Parathyroid adenoma (tissue), 2 donors: ENCODE measurements at regions not wholly inside any gene's neighbourhood (a gene's known extent, or its start where the extent isn't known, plus 50 kb on each side); places are given as distances from the start of the nearest gene placed in this dataset.
A peak's percentile ranks its signal among the peaks of the same experiment; 100 is the strongest.
"Not testable (repeated sequence)": the region's sequence is repeated elsewhere in the genome, so short reads cannot be mapped to it uniquely, and the experiment has no call there.

ENCODE experiments used
- H2AFZ ChIP-seq: fragments of 300-600 bp; sonication (generic); one replicate; pipeline ENCODE4 v1.7.0; 2017; ENCODE audit warnings: antibody characterized with exemption, mild to moderate bottlenecking
- H3K27ac ChIP-seq: fragments of 300-600 bp; sonication (generic); one replicate; pipeline ENCODE4 v1.7.0; 2017
- H3K27me3 ChIP-seq: fragments of 300-600 bp; sonication (generic); one replicate; pipeline ENCODE4 v1.7.0; 2017; ENCODE audit warnings: low read length; ENCODE audit not compliant: control insufficient read depth, insufficient read depth
- H3K36me3 ChIP-seq: fragments of 300-600 bp; sonication (generic); one replicate; pipeline ENCODE4 v1.7.0; 2017; ENCODE audit warnings: low read length; ENCODE audit not compliant: control insufficient read depth, insufficient read depth
- H3K4me1 ChIP-seq: fragments of 300-600 bp; sonication (generic); one replicate; pipeline ENCODE4 v1.7.0; 2017; ENCODE audit warnings: control low read depth
- H3K4me2 ChIP-seq: fragments of 300-600 bp; sonication (generic); one replicate; pipeline ENCODE4 v1.7.0; 2017; ENCODE audit warnings: low read length
- H3K4me3 ChIP-seq: fragments of 300-600 bp; sonication (generic); one replicate; pipeline ENCODE4 v1.7.0; 2017; ENCODE audit warnings: low read depth, low read length
- H3K79me2 ChIP-seq: fragments of 300-600 bp; sonication (generic); one replicate; pipeline ENCODE4 v1.7.0; 2017; ENCODE audit warnings: control low read depth
- H3K9ac ChIP-seq: fragments of 300-600 bp; sonication (generic); one replicate; pipeline ENCODE4 v1.7.0; 2017; ENCODE audit warnings: mild to moderate bottlenecking
- H3K9me3 ChIP-seq: fragments of 300-600 bp; sonication (generic); one replicate; pipeline ENCODE4 v1.7.0; 2017; ENCODE audit warnings: low read length; ENCODE audit not compliant: control insufficient read depth
- TF ChIP-seq, protein P1 (sequence below): fragments of 300-600 bp; sonication (generic); IDR thresholded peaks from one replicate; pipeline ENCODE4 v1.7.0; 2017; ENCODE audit warnings: antibody characterized with exemption, mild to moderate bottlenecking
- donor health status: primary hyperparathyroidism.

DNA sequence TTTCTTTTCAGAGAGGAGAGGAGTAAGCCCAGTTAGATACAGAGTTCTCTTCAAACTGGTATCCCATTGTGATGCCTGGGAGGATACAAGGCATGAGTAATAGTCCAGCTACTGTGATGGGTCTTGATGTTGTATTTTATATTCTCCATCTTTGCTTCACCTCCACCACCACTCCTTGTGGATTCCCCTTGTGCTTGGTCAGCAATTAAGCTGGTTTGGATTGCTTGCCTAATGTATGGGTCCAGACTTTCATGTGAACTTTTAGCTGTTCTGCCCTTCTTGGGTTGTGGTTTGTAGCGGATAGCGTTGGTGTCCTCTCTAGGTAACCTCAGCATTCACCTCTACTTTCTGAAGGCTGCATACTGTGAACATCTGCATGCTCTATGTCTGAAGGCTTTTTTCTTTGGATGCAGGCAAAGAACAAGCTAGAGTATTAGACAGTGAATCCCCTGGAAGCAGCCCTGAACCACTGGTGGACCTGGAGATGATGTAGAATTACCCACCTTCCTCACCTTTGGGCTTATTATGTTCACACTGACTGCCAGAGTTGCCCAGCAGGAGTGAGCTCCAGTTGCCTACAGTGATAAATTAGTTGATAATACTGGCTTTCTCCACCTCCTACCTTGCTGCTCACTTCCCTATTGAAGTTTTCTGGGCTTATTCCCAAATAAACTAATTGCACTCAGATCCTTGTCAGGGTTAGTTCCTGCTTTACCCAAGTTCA lies 126.5 kb upstream of the MTPN start:
- Histone ChIP-seq H2AFZ (no peak overlapping the region), H3K9ac (no peak overlapping the region), H3K27ac (no peak overlapping the region), H3K4me1 (no peaks in the 10 kb centered on the region), H3K36me3 (no peaks in the 10 kb centered on the region), H3K9me3 (no peaks in the 10 kb centered on the region), H3K4me2 (no peak overlapping the region), H3K4me3 (no peak overlapping the region), H3K79me2 (no peaks in the 10 kb centered on the region), H3K27me3 (no peaks in the 10 kb centered on the region)
- TF ChIP-seq, protein P1, sequence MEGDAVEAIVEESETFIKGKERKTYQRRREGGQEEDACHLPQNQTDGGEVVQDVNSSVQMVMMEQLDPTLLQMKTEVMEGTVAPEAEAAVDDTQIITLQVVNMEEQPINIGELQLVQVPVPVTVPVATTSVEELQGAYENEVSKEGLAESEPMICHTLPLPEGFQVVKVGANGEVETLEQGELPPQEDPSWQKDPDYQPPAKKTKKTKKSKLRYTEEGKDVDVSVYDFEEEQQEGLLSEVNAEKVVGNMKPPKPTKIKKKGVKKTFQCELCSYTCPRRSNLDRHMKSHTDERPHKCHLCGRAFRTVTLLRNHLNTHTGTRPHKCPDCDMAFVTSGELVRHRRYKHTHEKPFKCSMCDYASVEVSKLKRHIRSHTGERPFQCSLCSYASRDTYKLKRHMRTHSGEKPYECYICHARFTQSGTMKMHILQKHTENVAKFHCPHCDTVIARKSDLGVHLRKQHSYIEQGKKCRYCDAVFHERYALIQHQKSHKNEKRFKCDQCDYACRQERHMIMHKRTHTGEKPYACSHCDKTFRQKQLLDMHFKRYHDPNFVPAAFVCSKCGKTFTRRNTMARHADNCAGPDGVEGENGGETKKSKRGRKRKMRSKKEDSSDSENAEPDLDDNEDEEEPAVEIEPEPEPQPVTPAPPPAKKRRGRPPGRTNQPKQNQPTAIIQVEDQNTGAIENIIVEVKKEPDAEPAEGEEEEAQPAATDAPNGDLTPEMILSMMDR, result no peak

DNA sequence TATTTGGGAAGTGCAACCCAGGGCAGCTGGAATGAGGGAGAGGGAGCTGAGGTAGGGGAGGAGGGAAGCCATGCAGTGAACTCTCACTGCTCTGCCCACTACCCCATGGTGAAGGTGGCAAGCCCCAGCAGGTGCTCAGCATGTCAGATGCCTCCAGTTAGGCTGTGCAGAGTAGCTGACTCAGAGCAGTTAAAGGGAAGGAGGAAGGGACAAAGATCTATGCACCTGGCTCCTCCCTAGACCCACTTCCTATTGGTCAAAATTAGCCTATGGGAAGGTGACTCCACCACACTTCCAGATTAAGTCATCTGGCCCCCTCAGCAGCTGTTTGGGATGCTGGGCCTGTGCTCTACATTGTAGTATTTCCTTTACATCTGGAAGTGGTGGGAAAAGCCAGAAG lies 125.7 kb upstream of the MTPN start:
- H3K4me3 ChIP-seq, result no peak overlapping the region
- TF ChIP-seq, protein P1, result no peak
- H3K79me2 ChIP-seq, result no peaks in the 10 kb centered on the region
- H3K4me2 ChIP-seq, result no peak overlapping the region
- H3K36me3 ChIP-seq, result no peaks in the 10 kb centered on the region
- H3K9ac ChIP-seq, result no peak overlapping the region
- H2AFZ ChIP-seq, result no peak overlapping the region
- H3K4me1 ChIP-seq, result no peaks in the 10 kb centered on the region
- no peaks in the 10 kb centered on the region for H3K27me3 ChIP-seq
- no peaks in the 10 kb centered on the region for H3K9me3 ChIP-seq
- H3K27ac ChIP-seq, result no peak overlapping the region

- H3K27ac ChIP-seq, H3K9me3 ChIP-seq, H3K27me3 ChIP-seq, H3K4me1 ChIP-seq, H3K4me2 ChIP-seq, H3K9ac ChIP-seq, H2AFZ ChIP-seq, H3K79me2 ChIP-seq, H3K36me3 ChIP-seq, H3K4me3 ChIP-seq: not testable (repeated sequence)
These were observed 115.6 kb upstream of the MTPN start for GRCh38 chr7:136092714-136093113.

DNA sequence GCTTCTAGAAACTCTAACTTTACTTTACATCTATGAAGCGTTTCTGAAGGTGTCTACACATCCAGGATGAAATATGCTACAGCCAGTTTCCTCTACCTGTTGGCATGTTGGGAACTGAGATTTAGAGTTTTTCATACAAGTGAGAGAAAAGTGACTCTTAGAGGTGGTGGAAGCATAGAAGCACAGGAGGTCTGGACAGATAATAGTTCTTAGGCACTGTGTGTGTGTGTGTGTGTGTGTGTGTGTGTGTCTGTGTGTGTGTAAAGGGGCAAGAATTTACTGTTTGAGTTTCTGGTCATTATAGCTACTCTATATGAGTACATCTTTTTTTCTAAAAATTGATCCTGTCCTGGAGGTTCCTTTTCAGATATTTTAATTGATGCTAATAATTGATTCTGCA lies 110.7 kb upstream of the MTPN start:
- H3K79me2 ChIP-seq, result no peaks in the 10 kb centered on the region
- no peak overlapping the region for H3K4me2 ChIP-seq
- H3K4me1 ChIP-seq, result no peaks in the 10 kb centered on the region
- H3K9me3 ChIP-seq, result no peaks in the 10 kb centered on the region
- H3K27ac ChIP-seq, result no peak overlapping the region
- no peak overlapping the region for H2AFZ ChIP-seq
- TF ChIP-seq, protein P1, result no peak
- no peak overlapping the region for H3K4me3 ChIP-seq
- no peak overlapping the region for H3K9ac ChIP-seq
- no peaks in the 10 kb centered on the region for H3K36me3 ChIP-seq
- H3K27me3 ChIP-seq, result no peaks in the 10 kb centered on the region

- H3K4me3 ChIP-seq, result peak overlapping the region; percentile 59
- no peaks in the 10 kb centered on the region for H3K27me3 ChIP-seq
- H3K4me2 ChIP-seq, result peak overlapping the region; percentile 60
- no peaks in the 10 kb centered on the region for H3K79me2 ChIP-seq
- no peak overlapping the region for H3K27ac ChIP-seq
- H3K36me3 ChIP-seq, result no peaks in the 10 kb centered on the region
- no peaks in the 10 kb centered on the region for H3K4me1 ChIP-seq
- no peaks in the 10 kb centered on the region for H3K9me3 ChIP-seq
- H2AFZ ChIP-seq, result peak overlapping the region; percentile 63
- no peak overlapping the region for H3K9ac ChIP-seq
- TF ChIP-seq, protein P1, result no peak
These were observed 109.6 kb upstream of the MTPN start for GRCh38 chr7:136086712-136087111.
